GM21447 (cell line): ENCODE measurements at regions not wholly inside any gene's neighbourhood (a gene's known extent, or its start where the extent isn't known, plus 50 kb on each side); places are given as distances from the start of the nearest gene placed in this dataset.

Experiments
- ATAC-seq: cut with Tn5 transposase; IDR thresholded peaks from one replicate; pipeline ENCODE4 v1.9.1; 2021; ENCODE audit not compliant: unreplicated experiment

DNA sequence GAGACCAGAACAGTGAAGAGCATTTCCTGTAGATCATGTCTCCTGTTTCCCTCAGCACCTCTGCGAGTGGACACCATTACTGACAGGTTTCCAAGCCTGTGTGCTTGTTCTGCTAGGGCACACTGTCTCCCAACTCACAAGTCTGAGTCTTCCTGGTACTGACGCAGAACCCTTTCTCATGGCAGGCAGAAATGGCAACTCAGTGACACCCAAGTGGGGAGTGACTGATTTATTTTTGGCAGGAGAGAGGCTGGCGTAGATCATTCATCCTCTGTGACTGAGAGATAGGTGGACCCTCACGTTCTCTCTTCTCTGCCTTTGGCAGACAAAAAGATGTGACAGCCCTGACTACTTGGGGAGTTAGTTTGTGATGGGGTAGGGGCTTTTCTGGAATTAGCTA, 183.4 kb downstream of the RFC3 start:
- no peak for ATAC-seq

GRCh38 chr13:34002141-34002540, 184.2 kb downstream of the RFC3 start:
- ATAC-seq: no peak

GRCh38 chr13:34002924-34003323, 185.0 kb downstream of the RFC3 start:
- no peak for ATAC-seq

- no peak for ATAC-seq
Observed at GRCh38 chr13:34003656-34004055, 185.7 kb downstream of the RFC3 start.

GRCh38 chr13:34004676-34005075, 186.7 kb downstream of the RFC3 start:
- ATAC-seq: no peak

DNA sequence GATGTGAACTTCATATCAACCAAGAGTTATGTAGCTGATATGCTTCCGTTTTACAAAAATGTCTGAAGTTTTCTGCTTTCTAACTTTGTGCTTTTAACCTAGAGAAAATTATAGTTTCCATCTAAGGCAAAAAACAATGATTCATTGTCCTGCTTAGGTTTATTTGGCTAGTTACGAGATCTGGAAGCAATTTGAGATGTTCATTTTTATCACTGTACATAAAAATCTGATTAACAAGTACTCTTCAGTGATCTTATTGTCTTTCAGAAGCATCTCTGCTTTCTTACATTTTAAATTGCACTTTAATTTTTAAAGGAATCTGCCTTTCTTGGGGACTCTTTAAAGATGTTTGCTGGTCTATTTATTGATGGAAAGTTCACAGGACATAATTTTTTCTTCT, 188.1 kb downstream of the RFC3 start:
- no peak for ATAC-seq

GRCh38 chr13:34011552-34012085, 193.7 kb downstream of the RFC3 start:
- ATAC-seq: no peak

GRCh38 chr13:34012382-34012781, 194.4 kb downstream of the RFC3 start:
- no peak for ATAC-seq

DNA sequence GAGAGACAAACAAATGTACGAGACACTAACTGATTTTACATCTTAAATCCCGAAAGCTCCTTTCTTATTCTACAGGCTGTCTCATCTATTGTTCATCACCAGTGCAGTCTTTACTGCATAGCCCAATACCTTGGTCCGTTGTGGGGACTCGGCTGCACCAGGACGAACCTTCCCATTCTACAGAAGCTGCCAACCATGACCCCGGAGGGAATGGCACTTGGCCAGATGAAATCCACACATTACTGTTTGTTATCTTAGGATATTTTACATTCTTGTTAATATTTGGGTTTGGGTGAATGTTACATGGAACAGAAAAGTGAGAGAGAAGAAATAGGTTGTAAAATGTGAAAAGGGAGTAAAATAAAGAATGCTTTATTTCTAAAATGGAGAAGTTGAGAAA, 195.1 kb downstream of the RFC3 start:
- ATAC-seq: no peak

DNA sequence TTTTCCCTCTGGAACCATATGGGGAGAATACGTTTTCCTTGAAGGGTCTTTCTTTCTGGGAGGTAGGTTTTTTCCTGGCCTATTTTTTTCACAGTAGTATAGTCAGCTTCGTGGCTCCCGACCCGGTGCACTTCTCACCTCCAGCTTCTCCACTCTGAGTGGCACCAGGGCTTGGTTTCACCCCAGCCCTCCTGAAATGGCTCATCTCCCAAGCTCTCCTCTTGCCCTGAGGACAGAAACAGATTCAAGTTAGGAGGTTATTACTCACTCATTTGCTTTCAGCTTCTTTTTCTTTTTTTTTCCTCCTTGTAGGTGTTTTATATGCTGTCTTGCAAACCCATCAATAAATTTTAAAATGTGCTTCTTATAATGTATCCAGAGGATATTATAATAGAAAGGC, 199.3 kb downstream of the RFC3 start:
- ATAC-seq: no peak

DNA sequence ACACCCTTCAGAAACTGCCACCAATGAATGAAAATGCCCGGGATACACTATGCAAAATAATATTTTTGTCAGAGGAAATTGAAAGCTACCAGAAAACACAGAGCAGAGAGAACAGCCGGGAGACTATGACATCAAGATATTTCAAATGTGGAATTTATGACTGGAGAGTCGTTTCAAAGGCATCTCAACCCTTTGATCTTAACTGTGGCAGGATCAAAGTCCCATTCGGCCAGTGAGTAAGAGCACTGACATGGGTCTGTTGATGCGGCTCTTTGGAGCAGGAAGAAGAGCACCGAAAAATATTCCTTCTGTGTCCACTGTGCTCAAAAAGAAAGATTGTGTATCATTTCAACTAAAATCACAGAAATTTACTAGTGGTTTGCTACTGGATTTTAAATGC, 201.9 kb downstream of the RFC3 start:
- no peak for ATAC-seq

- ATAC-seq: no peak
Observed at GRCh38 chr13:34020388-34020787, 202.4 kb downstream of the RFC3 start.

GRCh38 chr13:34021619-34022018, 203.7 kb downstream of the RFC3 start:
- no peak for ATAC-seq

DNA sequence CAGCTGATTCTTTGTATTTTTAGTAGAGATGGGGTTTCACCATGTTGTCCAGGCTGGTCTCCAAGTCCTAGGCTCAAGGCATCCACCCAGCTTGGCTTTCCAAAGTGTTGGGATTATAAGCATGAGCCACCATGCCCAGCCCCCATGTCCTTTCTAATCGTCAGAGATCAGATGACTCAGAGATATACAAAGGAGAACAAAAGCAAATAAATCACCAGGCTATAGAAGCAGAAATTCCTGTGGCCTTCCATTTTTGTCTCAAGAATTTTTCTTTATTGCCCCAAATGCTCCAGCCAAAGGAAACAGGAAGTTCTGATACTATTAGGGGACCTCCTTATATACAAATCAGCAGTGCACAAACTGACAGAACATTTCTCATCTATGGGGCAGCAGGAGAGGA, 207.8 kb downstream of the RFC3 start:
- no peak for ATAC-seq

DNA sequence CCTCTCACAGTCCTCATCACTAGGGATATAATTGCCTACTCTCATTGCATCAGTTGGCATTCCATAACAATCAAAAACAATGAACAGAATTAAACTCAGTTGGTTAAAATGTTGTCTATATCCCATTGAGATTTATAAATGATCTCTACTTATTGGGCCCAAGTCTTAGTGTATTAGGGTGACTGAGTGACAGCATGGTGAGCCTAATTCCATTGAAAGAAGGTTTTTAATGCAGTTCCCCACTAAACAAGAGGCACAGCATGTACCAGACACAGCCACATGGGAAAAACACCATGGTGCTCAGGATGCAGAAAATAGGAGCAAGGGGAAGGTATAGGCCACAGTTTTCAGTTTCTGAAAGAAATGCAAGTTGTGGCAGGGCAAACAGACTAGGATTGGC, 208.4 kb downstream of the RFC3 start:
- ATAC-seq: no peak

DNA sequence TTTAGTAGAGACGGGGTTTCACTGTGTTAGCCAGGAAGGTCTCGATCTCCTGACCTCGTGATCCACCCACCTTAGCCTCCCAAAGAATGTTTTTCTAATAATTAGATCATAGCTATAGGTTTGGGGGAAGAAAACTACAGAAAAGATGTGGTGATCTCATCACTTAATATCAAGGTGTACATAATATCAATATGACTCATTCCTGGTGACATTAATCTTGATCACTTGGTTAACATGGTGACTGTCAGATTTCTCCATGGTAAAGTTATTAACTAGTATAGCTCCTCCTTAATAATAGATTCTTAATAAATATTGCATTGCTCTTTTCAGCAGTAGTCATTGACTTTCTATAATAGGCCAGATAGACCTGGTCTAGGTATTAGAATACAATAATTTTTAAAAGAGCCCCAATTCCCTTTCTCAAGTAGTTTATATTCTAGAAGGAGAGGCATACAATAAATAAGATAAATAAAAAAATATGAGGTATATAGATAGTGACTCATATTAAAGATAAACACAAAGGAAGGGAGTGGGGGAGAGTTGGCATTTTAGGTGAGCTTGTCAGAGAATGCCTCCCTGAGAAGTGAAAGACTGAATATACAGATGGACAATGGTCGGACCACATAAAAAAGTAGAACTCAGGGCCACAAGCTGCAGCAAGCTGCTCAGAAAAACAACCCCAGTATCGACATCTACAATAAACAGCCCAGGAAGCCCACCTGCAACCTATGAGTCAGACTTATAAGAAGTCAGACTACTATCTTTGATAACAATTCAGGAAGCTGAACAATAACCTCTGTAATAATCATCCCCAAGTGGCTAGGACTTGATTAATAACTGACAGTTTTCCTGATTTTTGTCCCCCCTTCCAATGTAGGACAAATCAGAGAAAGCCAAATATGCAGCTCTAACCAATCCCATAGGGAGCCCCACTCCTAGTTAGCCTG, 210.8 kb downstream of the RFC3 start:
- ATAC-seq: no peak

- no peak for ATAC-seq
Observed at GRCh38 chr13:34030782-34031181, 212.8 kb downstream of the RFC3 start.

- no peak for ATAC-seq
Observed at GRCh38 chr13:34031610-34032009, 213.7 kb downstream of the RFC3 start.

- ATAC-seq: no peak
Observed at GRCh38 chr13:34034411-34034810, 216.5 kb downstream of the RFC3 start.

DNA sequence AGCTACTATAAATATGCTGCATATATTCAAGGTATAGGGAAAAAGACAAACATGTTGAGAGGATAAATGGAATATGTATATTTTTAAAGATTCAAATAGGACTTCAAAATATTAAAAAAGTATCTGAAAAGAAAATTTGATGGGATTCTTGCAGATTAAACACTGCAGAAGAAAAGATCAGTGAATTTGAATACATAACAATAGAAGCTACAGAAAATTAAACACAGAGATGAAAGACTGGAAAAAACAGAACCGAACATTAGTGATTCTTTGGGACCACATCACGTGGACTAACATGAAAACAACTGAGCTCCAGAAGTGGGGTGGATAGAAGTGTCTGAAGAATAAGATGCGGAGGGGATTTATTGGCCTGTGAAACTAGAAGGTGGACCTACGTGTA, 217.2 kb downstream of the RFC3 start:
- ATAC-seq: no peak

- ATAC-seq: no peak
Observed at GRCh38 chr13:34035676-34036325, 217.9 kb downstream of the RFC3 start.
